HCT116 (cell line): ENCODE measurements at regions not wholly inside any gene's neighbourhood (a gene's known extent, or its start where the extent isn't known, plus 50 kb on each side); places are given as distances from the start of the nearest gene placed in this dataset.

Source experiments
- ATF3 ChIP-seq: IDR thresholded peaks from 2 replicates; pipeline ENCODE4 v1.6.1; 2012
- CTCF ChIP-seq, 3 experiments: fragments of 200-600 bp in 1 of 3; sonication (generic) in 1 of 3; IDR thresholded peaks in 2 of 3; conservative IDR thresholded peaks in 1 of 3; 2 replicates each; pipeline ENCODE4 v1.5.1; 2012 to 2017; ENCODE audit warnings: low read depth in 2 of 3, low read length in 2 of 3, antibody characterized with exemption in 1 of 3, borderline replicate concordance in 1 of 3, control low read depth in 1 of 3, mild to moderate bottlenecking in 1 of 3, mixed read lengths in 1 of 3, mixed run types in 1 of 3, moderate library complexity in 1 of 3; ENCODE audit not compliant: insufficient read depth in 1 of 3
- EZH2 ChIP-seq: fragments of 200-600 bp; sonication (generic); IDR thresholded peaks from 2 replicates; pipeline ENCODE4 v1.6.1; 2017; ENCODE audit warnings: antibody characterized with exemption, mixed run types
- POLR2A ChIP-seq: IDR thresholded peaks from 2 replicates; pipeline ENCODE4 v1.7.0; 2011; ENCODE audit warnings: borderline replicate concordance; ENCODE audit not compliant: insufficient read depth, insufficient read length; ENCODE audit errors: extremely low read depth
- SRF ChIP-seq: IDR thresholded peaks from 2 replicates; pipeline ENCODE4 v1.6.1; 2012; ENCODE audit warnings: low read depth
- ZBTB33 ChIP-seq: IDR thresholded peaks from 2 replicates; pipeline ENCODE4 v1.6.1; 2011; ENCODE audit warnings: mild to moderate bottlenecking, low read length, moderate library complexity; ENCODE audit not compliant: insufficient replicate concordance; ENCODE audit errors: extremely low read depth

GRCh38 chr12:67716817-67717216 lies 68.3 kb downstream of the DYRK2 start:
- TF ChIP-seq SRF (no peak), CTCF (IDR thresholded peaks at IDR 0.05 in 2 of 3, conservative IDR thresholded peaks at IDR 0.05 in 1 of 3; ENCODE audit: borderline replicate concordance in 1 of 3, insufficient read depth in 1 of 3, low read depth in 2 of 3, low read length in 2 of 3) (no peak), POLR2A (no peak), EZH2 (no peak), ATF3 (no peak), ZBTB33 (no peak)
